GM19043 (cell line): ENCODE measurements at regions not wholly inside any gene's neighbourhood (a gene's known extent, or its start where the extent isn't known, plus 50 kb on each side); places are given as distances from the start of the nearest gene placed in this dataset.
"Not testable (repeated sequence)": the region's sequence is repeated elsewhere in the genome, so short reads cannot be mapped to it uniquely, and the experiment has no call there.

Source experiments
- ATAC-seq: cut with Tn5 transposase; IDR thresholded peaks from one replicate; pipeline ENCODE4 v1.9.1; 2021; ENCODE audit warnings: low read depth; ENCODE audit not compliant: unreplicated experiment

DNA sequence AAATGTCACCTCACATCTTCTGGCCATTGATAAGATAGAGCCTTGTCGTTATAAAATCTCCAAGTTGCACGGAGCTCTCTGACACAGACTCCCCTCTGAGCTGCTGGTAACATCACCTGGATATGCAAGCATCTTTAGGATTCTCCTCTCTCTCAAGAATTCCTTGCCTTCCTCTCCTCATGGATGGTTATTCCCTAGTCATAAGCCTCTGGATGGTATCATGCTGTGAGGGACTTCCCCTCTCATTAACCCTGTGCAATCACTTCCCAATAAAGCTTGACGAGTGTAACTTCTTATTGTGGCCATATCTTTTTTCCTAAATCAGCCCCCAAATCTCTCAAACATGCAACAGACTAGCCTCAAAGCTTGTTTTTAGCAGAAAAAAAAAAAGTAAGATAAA lies 1057.0 kb upstream of the SLIT2 start:
- ATAC-seq: no peak

DNA sequence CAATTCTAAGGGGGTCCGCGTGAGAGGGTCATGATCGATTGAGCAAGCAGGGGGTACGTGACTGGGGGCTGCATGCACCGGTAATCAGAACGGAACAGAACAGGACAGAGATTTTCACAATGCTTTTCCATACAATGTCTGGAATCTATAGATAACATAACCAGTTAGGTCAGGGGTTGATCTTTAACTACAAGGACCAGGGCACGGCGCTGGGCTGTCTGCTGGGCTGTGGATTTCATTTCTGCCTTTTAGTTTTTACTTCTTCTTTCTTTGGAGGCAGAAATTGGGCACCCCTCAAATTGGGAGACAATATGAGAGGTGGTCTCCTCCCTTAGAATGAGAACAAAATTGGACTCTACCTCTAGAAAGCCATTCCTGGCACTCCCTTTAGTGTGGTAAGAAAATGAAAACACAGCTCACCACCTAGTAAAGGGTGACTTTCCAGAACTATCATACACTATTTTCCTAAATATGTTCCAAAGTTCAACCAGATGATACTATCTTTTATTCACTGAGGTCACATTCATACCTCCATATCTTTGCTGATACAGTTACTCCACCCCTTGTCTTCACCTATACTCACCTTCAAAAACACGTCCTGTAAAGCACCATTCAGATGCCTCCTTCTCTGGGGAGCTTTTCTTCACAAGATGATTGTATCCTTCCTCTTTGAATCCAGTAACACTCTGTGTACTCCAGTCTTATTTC lies 1058.3 kb upstream of the SLIT2 start:
- no peak for ATAC-seq

DNA sequence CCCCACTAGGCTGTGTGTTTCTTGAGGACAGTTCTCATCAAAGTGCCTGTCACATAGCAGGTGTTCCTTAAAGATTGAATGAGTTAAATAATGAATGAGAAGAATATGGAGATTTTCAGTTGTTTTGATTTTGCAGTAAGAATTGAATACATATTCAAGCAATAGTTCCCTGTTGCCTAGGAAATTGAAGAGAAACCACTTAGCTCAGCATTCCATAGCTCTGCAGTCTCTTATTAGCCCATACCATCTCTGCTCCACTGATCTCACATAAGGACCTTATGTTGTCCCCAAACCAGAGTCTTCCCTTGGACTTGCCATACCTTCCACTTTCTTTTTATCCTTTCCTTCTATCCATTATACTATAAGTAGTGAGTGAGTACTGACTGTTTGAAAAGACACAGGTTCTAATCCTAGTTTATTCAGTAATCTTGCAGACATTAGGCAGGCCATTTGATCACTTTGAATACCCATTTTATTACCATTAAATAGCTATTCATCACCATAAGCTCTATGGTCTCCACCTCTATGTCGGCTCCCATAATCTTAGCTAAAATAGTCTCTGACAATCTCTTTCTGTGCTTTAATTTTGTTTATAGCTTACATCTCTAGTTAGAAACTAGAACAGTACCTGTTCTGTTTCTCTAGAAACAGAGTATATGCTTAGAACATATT lies 1059.6 kb upstream of the SLIT2 start:
- no peak for ATAC-seq

DNA sequence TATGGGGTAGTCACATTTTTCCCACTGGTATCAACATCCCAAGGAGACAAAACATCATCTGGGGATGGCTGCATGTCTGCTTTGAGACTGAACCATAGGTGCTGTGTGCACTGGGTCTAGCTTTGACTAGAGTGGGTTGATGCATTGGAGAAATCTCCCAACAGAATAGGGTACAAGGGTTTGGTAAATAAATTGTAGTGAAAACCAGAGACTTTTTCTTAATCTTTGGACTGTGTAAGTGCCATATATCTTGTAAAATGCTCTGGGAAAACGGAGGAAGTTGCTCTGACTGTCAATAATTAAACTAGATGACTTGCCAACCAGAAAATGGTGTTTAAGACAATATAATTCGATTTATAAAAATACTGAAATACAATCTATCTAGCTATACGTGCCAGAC lies 1064.0 kb upstream of the SLIT2 start:
- no peak for ATAC-seq

DNA sequence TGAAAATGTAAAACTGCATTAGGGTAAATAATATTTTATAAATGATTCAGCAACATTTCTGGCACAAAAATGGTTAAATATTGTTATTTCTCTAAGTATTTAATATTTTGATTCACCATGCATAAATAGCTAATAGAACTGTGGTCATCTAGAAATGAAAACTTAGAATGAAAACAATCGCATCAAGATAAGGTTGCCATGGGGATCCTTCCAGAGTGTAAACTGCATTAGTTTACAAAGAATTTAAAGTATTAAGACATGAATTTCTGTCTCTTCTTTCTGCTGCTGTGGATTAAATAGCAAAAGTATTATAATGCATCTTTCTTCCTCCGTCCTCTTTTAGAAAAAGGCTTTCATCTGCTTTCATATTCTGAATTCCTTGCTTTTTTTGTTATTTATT lies 1064.6 kb upstream of the SLIT2 start:
- ATAC-seq: no peak

DNA sequence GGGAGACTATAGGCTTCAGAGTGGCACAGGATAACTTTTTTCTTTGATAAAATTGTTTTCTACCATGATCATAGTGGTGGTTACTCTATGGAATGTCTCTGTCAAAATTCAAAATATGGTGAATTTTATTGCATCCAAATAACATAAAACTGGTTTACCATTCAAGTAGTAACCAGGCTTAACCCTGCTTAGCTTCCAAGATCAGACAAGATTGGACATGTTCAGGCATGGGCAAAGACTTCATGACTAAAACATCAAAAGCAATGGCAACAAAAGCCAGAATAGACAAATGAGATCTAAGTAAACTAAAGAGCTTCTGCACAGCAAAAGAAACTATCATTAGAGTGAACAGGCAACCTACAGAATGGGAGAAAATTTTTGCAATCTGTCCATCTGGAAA lies 1070.1 kb upstream of the SLIT2 start:
- not testable (repeated sequence) for ATAC-seq

DNA sequence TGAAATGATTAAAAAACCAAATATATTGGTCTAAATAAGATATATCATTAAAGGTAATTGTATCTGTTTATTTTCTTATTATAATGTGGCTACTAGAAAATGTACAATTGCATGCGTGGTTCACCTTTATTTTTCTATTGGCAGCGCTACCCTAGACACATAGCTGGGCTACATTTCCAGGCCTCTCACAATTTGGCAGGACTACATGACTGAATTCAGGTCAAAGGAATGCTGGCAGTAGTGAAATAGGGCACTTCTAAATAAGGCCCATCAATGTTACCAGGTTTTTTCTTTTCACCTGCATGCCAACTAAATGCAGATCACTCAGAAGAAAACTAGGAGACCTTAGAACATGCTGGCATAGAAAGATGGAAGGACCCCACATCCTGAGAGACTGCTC lies 1072.9 kb upstream of the SLIT2 start:
- ATAC-seq: no peak

DNA sequence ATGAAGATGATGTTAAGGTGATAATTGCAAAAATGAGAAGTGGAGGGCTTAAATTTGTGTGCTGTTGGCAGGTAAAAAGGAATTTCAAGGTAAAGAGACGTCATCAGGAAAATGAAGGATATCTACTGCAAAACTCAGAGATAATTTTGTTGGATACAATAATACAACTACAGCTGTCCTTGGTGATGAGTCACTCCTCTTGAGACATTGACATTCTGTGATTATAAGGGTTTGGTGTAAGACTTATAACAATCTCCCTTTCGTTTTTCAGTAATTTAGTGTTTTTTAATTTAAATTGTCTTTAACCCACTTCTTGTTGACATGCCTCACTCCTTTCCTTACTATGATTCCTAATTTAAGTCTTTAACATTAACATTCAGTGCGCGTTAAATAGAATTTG lies 1074.1 kb upstream of the SLIT2 start:
- ATAC-seq: no peak

DNA sequence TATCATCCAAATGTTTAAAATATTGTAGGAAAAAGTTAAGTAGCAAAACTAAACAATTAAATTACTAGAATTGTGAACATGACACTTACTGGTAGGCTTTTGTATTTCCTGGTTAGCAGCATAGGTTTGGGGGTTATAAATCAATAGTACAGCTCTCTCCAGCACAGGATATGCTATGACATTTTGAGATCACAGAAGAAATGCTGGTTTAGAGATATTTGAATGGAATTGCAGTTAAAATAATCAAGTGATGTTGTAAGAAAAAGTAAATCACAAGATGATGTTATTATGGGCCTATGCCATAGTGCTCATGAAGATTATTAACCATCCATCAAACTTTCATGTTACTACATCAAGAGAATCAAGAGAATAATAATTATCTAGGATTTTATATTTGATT lies 1079.9 kb upstream of the SLIT2 start:
- no peak for ATAC-seq

DNA sequence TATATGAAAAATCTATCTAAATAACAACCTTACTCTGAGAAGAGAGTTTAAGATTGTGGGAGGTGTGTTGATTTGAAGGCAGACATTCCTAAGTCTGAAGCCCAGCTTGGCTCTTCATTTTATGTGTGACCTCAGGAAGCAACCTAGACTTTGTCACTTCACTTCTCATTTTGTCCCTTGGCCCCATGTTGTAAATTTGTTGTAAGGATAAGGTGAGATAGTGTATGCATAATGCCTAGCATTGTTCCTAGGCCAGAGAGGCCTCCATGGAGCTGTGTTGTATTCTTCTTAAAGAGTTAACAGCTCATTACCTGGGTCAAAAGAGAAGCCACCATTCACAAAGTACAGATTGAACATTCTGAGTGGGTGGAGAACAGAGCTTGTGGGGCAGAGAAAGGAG lies 1084.4 kb upstream of the SLIT2 start:
- ATAC-seq: no peak

DNA sequence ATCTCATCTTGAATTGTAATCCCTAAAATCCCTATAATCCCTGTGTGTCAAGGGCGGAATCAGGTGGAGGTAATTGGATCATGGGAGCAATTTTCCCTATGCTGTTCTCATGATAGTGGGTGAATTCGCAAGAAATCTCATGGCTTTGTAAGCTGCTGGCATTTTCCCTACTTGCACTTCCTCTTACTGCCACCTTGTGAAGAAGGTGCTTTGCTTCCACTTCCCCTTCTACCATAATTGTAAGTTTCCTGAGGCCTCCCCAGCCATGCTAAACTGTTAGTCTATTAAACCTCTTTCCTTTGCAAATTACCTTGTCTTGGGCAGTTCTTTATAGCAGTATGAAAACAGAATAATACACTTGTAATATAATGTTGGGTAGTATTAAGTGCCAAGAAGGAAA lies 1087.4 kb upstream of the SLIT2 start:
- ATAC-seq: no peak

DNA sequence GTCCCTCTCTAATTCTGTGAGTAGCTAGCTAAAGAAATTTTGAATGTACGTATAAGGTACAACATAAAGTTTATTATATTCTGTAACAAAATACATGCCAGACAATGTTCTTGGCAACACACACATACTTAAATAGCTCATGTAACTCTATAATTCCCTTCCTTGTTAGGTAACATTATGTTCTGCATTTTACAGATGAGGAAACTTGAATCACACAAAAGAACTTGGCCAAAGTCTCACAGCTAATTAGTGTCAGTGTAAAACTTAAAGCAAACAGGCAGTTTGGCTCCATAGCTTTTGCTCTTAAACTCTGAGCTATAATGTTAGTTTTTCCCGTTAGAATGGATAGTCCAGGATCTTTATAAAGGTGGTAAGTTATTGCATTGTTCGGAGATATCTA lies 1091.8 kb upstream of the SLIT2 start:
- no peak for ATAC-seq

DNA sequence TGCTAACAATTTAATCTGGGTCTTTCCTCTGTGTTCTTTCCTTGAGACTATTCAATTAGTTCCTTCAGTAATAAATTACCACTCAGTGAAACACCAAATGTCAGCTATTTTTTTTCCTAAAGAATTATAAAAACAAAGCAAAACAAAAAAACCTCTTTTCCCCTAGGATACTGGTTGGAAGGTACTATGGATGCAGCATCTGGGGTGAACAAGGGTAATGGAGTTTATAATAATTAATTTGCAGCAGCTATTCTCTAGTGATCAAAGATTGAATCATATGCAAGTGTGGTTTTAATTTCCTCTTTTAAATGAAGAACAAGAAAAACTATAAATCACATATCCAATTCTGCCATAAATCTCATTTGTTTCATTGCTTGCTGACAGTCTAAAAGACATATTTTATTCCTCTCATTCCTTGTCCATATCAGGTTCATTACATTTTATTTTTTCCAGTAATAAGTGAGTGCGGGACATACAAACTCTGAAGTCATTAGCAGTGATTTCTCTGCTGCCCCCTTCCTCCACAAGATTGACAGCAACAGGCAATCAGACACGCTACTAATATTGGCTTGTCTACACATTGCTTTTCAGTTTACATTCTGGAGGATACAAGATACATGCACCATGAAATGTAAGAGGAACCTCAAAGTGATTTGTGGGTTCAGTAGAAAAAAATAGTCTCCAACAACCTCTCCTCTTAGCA lies 1093.4 kb upstream of the SLIT2 start:
- ATAC-seq: no peak

DNA sequence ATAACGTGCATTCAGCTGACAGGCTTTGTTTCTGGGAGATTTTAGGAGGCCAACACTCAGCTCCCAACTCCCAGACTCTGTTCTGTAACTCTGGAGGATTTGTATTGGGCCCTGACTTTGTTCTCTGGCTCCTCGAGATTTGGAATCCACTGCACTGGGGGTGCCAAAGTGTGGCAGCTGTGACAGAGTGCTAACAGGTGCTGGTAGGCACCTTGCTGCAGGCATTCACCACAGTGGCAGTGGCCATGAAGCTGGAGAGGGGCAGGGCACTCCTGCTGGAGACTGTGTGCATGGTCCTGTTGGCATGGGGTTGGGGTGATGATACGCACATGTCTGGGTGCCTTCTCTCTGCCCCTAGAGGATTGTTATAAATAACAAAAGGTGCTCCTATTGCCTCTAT lies 1094.9 kb upstream of the SLIT2 start:
- no peak for ATAC-seq

DNA sequence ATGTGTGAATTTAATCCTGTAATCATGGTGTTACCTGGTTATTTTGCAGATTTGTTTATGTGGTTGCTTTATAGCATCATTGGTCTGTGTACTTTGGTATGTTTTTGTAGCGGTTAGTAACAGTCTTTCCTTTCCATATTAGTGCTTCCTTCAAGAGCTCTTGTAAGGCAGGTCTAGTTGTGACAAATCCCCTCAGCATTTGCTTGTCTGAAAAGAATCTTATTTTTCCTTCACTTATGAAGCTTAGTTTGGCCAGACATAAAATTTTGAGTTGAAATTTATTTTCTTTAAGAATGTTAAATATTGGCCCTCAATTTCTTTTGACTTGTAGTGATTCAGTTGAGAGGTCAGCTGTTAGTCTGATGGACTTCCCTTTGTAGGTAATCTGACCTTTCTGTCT lies 1096.1 kb upstream of the SLIT2 start:
- no peak for ATAC-seq

DNA sequence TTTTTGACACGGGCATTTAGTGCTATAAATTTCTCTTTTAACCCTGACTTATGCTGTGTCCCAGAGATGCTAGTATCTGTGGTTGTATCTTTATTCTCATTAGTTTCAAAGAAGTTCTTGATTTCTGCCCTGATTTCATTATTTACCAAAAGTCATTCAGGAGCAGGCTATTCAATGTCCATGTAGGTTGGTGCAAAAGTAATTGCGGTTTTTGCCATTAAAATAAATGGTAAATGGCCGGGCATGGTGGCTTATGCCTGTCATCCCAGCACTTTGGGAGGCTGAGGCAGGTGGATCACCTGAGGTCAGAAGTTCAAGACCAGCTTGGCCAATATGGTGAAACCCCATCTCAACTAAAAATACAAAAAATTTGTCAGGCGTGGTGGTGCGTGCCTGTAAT lies 1097.4 kb upstream of the SLIT2 start:
- ATAC-seq: not testable (repeated sequence)

DNA sequence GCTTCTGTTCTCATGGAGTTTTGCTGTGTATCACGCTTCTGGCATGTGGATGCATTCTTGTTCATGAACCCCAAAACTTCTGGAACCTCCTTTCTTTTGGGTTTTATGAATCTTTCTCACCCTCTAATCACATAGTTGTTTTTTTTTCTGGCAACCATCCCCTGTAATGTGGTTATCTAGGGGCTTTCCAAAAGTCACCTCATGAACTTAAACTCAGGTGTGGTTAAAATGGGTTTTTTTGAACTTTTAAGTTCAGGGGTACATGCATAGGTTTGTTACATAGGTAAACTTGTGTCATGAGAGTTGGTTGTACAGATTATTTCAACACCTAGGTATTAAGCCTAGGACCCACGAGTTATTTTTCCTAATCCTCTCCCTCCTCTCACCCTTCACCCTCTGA lies 1099.4 kb upstream of the SLIT2 start:
- no peak for ATAC-seq

DNA sequence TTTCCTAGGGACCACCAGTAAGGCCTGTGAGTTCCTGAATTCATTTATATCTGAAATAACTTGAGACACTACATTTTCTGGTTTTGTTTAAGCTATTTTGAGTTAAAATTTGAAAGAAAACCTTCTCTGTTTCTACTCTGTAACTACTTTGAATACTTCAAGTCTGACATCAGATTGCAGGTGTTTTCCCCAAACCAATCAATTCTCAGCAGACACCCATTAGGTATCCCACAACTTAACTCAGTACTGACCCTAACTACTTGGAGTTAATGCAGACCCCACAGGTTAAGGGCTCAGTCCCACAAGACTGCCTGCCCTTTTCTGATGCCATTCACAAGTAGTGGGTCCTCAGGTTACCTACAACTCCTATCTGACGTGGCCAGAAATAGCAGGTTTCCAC lies 1100.0 kb upstream of the SLIT2 start:
- no peak for ATAC-seq

DNA sequence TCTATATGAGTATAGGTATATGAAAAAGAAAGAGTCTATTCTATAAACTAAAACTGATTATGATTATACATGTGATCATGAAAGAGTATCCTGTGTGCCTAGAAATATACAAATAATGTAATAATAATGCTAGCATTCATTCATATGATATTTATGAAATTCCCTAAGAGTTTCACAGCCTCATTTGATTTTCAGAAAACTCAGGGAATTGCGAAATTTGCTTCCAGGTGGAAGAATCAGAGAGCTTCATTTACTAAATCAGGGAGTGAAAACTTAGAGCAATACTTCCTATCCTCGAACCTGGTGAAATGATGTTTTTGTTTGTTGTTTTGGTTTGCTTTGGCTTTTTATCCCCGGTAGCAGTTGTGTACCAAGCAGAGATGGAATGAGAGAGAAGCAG lies 1105.7 kb upstream of the SLIT2 start:
- ATAC-seq: no peak

DNA sequence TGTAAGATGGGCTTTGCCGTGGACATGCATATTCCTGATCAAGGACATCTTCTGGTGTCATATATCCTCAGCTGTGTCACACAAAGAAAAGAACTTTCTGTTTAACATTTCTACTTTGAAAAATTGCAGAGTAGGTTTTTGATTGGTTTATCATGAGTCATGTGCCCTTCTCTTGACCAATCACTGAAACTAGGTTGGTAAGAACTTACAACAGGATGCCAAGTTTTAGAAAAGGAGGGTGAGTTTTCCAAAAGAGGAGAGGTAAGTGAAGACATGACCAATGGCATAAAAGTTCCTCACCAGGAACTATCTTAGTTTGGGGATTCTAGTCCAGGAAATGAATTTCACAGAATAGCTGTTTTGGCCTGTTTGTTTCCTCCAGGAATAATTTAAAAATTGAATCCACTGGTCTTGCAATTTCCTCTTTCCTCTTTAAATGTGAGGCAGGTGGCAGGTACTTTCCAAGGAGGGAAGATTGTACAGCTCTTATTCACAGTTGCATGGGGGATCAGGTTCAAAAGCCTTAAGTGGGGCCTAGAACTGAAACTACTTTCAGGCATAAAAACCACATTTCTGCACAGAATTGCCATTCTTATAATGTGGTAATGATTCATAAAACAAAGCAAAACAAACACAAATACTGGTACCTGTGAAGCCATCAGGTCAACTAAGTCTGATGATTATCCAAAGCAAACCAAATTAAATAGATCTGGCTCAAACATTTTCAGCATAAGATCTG lies 1114.5 kb upstream of the LCORL start:
- ATAC-seq: no peak

DNA sequence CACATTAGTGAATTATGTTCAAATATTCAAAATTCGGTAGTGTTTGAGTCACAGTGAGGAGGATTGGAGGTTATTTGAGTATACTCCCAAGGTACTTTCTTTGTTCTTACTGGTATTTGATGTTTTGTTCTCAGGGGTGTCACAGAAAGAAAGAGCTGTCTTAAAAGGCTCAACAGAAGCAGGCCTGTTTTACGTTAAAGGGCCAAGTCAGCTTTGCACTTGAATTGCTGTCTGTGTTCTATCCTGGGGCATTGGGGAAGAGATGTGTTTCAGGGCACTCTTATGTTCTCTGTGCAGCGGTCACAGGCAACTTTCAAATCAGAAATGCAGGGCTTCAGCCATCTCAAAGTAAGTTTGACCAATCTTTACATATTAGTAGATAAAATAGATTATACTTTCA lies 1113.1 kb upstream of the LCORL start:
- ATAC-seq: no peak
